OCI-LY3 (cell line): ENCODE measurements at regions not wholly inside any gene's neighbourhood (a gene's known extent, or its start where the extent isn't known, plus 50 kb on each side); places are given as distances from the start of the nearest gene placed in this dataset.

Experiments used
- H2AFZ ChIP-seq: fragments of 200-600, 300-600 bp; shearing (Covaris generic); 2 replicates; pipeline ENCODE4 v1.6.0; 2014; ENCODE audit warnings: antibody characterized with exemption, low read depth, low read length
- H3K27ac ChIP-seq: fragments of 200-600, 300-600 bp; sonication (generic); 2 replicates; pipeline ENCODE4 v1.5.1; 2014; ENCODE audit warnings: mild to moderate bottlenecking, low read length, moderate library complexity, mixed read lengths
- H3K27me3 ChIP-seq: fragments of 200-600, 300-600 bp; sonication (generic); 2 replicates; pipeline ENCODE4 v1.6.1; 2014; ENCODE audit warnings: low read depth, low read length, mixed read lengths
- H3K36me3 ChIP-seq: fragments of 200-600, 300-600 bp; sonication (generic); replicated peaks from 2 replicates; pipeline ENCODE3; 2014; ENCODE audit warnings: low read depth, low read length, mixed read lengths
- H3K4me1 ChIP-seq: fragments of 300-600, 200-600 bp; sonication (generic); 2 replicates; pipeline ENCODE4 v1.6.1; 2014; ENCODE audit warnings: low read length, mixed read lengths
- H3K4me2 ChIP-seq: fragments of 200-600, 300-600 bp; sonication (generic); 2 replicates; pipeline ENCODE4 v1.6.1; 2014; ENCODE audit warnings: low read length, mixed read lengths
- H3K4me3 ChIP-seq: fragments of 300-600, 200-600 bp; sonication (generic); 2 replicates; pipeline ENCODE4 v1.5.1; 2014; ENCODE audit warnings: antibody characterized with exemption, mild to moderate bottlenecking, low read length, moderate library complexity
- H3K79me2 ChIP-seq: fragments of 300-600, 200-600 bp; shearing (Covaris generic); 2 replicates; pipeline ENCODE4 v1.6.1; 2014; ENCODE audit warnings: mild to moderate bottlenecking, low read length, mixed read lengths
- H3K9ac ChIP-seq: fragments of 300-600, 200-600 bp; shearing (Covaris generic); 2 replicates; pipeline ENCODE4 v1.6.0; 2014; ENCODE audit warnings: mild to moderate bottlenecking, low read length, moderate library complexity
- H3K9me3 ChIP-seq: fragments of 200-600, 300-600 bp; shearing (Covaris generic); 2 replicates; pipeline ENCODE4 v1.6.1; 2014; ENCODE audit warnings: low read length, mixed read lengths; ENCODE audit not compliant: insufficient read depth
- H4K20me1 ChIP-seq: fragments of 200-600, 300-600 bp; sonication (generic); 2 replicates; pipeline ENCODE4 v1.6.1; 2016; ENCODE audit warnings: low read length, mixed read lengths; ENCODE audit not compliant: insufficient read depth
- CTCF ChIP-seq: fragments of 200-600, 300-600 bp; sonication (generic); IDR thresholded peaks from 2 replicates; pipeline ENCODE4 v1.5.1; 2014; ENCODE audit warnings: antibody characterized with exemption, low read length, low read depth
- EZH2phosphoT487 ChIP-seq: fragments of 200-600 bp; shearing (Covaris generic); IDR thresholded peaks from 2 replicates; pipeline ENCODE4 v1.6.1; 2018; ENCODE audit warnings: antibody characterized with exemption, mixed run types, low read depth

GRCh38 chr12:66733321-66733720 is 54.4 kb upstream of the GRIP1 start:
- no peak overlapping the region for H2AFZ ChIP-seq
- no peak overlapping the region for H3K9ac ChIP-seq
- no peaks in the 10 kb centered on the region for H3K79me2 ChIP-seq
- no peaks in the 10 kb centered on the region for H3K4me1 ChIP-seq
- H3K27ac ChIP-seq = no peak overlapping the region
- H3K4me3 ChIP-seq = no peak overlapping the region
- H3K36me3 ChIP-seq = no peaks in the 10 kb centered on the region
- H4K20me1 ChIP-seq = no peaks in the 10 kb centered on the region
- TF ChIP-seq CTCF (no peak), EZH2phosphoT487 (no peak)
- no peak overlapping the region for H3K4me2 ChIP-seq
- H3K27me3 ChIP-seq = no peaks in the 10 kb centered on the region
- no peaks in the 10 kb centered on the region for H3K9me3 ChIP-seq

GRCh38 chr12:66733839-66734238 is 55.0 kb upstream of the GRIP1 start:
- Histone ChIP-seq H3K4me1 (no peaks in the 10 kb centered on the region), H3K4me3 (no peak overlapping the region), H3K9ac (no peak overlapping the region), H3K79me2 (no peaks in the 10 kb centered on the region), H3K27ac (no peak overlapping the region), H3K27me3 (no peaks in the 10 kb centered on the region), H2AFZ (no peak overlapping the region), H3K4me2 (no peak overlapping the region), H4K20me1 (no peaks in the 10 kb centered on the region), H3K9me3 (no peaks in the 10 kb centered on the region), H3K36me3 (no peaks in the 10 kb centered on the region)
- TF ChIP-seq CTCF = no peak
- TF ChIP-seq EZH2phosphoT487 = no peak

GRCh38 chr12:66735275-66735674 is 56.4 kb upstream of the GRIP1 start:
- no peaks in the 10 kb centered on the region for H3K27me3 ChIP-seq
- no peak overlapping the region for H3K9ac ChIP-seq
- no peak overlapping the region for H3K4me3 ChIP-seq
- no peaks in the 10 kb centered on the region for H3K79me2 ChIP-seq
- no peak for TF ChIP-seq CTCF
- TF ChIP-seq EZH2phosphoT487 = no peak
- no peaks in the 10 kb centered on the region for H4K20me1 ChIP-seq
- no peak overlapping the region for H3K4me2 ChIP-seq
- H2AFZ ChIP-seq = no peak overlapping the region
- no peaks in the 10 kb centered on the region for H3K36me3 ChIP-seq
- H3K9me3 ChIP-seq = no peaks in the 10 kb centered on the region
- no peak overlapping the region for H3K27ac ChIP-seq
- no peaks in the 10 kb centered on the region for H3K4me1 ChIP-seq

GRCh38 chr12:66736931-66737330 is 58.1 kb upstream of the GRIP1 start:
- H2AFZ ChIP-seq = no peak overlapping the region
- no peaks in the 10 kb centered on the region for H4K20me1 ChIP-seq
- no peaks in the 10 kb centered on the region for H3K4me1 ChIP-seq
- no peak overlapping the region for H3K4me2 ChIP-seq
- no peak overlapping the region for H3K4me3 ChIP-seq
- no peak for TF ChIP-seq CTCF
- TF ChIP-seq EZH2phosphoT487 = no peak
- no peaks in the 10 kb centered on the region for H3K9me3 ChIP-seq
- H3K36me3 ChIP-seq = no peaks in the 10 kb centered on the region
- H3K27ac ChIP-seq = no peak overlapping the region
- no peak overlapping the region for H3K9ac ChIP-seq
- no peaks in the 10 kb centered on the region for H3K27me3 ChIP-seq
- H3K79me2 ChIP-seq = no peaks in the 10 kb centered on the region
